Ovary (tissue), 3 donors: ENCODE measurements at regions not wholly inside any gene's neighbourhood (a gene's known extent, or its start where the extent isn't known, plus 50 kb on each side); places are given as distances from the start of the nearest gene placed in this dataset.

ENCODE experiments used
- EP300 ChIP-seq: sonication (generic); formaldehyde crosslinking; IDR thresholded peaks from one replicate; pipeline ENCODE4 v1.6.1; 2017; ENCODE audit warnings: antibody characterized with exemption
- POLR2A ChIP-seq: fragments of 450-650 bp; IDR thresholded peaks from one replicate; pipeline ENCODE4 v1.6.1; 2017; ENCODE audit warnings: antibody characterized with exemption, mild to moderate bottlenecking, moderate library complexity
- TF ChIP-seq, protein P1 (sequence below), 3 donors: fragments of 450-650 bp in 2 of 3; fragments of 200-600 bp in 1 of 3; IDR thresholded peaks; one replicate each; pipeline versions ENCODE4 v1.5.1 to v1.8.0; 2016 to 2022; ENCODE audit warnings: antibody characterized with exemption in 3 of 3, mild to moderate bottlenecking in 1 of 3
- donor health status: DM: no; HTN: no; CAD: no.

DNA sequence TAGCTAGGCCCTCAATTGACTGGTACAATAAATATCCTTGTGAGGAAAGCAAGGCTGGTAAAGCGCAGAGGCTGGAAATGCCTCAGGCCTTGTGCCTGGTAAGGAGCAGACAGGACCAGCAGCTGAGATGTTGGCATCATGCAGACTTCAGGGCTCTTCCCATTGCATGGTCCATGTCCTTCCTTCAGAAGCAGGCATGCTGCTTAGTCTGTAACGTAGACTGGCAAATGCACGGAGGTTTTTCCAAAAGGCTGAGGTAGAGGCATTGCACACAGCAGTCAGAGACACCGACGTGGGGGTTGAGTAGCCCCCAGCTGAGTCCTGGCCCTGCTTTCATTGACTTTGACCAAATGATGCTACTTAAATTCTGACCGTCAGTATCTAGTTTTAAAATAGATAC is 87.1 kb downstream of the ADRB2 start:
- TF ChIP-seq, protein P1, sequence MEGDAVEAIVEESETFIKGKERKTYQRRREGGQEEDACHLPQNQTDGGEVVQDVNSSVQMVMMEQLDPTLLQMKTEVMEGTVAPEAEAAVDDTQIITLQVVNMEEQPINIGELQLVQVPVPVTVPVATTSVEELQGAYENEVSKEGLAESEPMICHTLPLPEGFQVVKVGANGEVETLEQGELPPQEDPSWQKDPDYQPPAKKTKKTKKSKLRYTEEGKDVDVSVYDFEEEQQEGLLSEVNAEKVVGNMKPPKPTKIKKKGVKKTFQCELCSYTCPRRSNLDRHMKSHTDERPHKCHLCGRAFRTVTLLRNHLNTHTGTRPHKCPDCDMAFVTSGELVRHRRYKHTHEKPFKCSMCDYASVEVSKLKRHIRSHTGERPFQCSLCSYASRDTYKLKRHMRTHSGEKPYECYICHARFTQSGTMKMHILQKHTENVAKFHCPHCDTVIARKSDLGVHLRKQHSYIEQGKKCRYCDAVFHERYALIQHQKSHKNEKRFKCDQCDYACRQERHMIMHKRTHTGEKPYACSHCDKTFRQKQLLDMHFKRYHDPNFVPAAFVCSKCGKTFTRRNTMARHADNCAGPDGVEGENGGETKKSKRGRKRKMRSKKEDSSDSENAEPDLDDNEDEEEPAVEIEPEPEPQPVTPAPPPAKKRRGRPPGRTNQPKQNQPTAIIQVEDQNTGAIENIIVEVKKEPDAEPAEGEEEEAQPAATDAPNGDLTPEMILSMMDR (IDR thresholded peaks at IDR 0.05): no peak
- no peak for TF ChIP-seq EP300
- TF ChIP-seq POLR2A: no peak
